ENCODE measurements at regions not wholly inside any gene's neighbourhood (a gene's known extent, or its start where the extent isn't known, plus 50 kb on each side); places are given as distances from the start of the nearest gene placed in this dataset.

DNA sequence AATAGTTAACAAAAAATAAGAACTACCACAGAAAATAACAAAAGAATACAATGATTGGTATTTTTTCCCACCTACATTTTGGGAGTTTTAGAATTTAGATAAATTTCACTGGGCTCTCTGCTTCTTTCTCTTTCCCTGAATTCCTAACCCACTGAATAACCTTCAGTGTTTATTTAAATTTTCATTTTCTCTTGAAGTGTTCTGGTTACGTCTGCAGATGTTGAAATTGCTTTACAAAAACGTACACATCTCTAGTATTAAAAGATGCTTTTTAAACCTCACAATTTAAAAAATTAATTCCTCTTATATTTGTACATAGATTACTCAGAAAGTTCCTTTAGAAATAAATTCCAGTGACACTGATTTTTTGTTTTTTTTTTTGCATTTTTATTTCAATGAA is 158.7 kb upstream of the TUT7 start:
- DNase-seq (ENCODE audit: low spot score in 2 of 2) = no peak
- H3K4me3 ChIP-seq (ENCODE audit: low read depth, poor library complexity, severe bottlenecking) = no peak overlapping the region
- no peak for TF ChIP-seq POLR2A (IDR thresholded peaks at IDR 0.05)
- TF ChIP-seq, protein P1, sequence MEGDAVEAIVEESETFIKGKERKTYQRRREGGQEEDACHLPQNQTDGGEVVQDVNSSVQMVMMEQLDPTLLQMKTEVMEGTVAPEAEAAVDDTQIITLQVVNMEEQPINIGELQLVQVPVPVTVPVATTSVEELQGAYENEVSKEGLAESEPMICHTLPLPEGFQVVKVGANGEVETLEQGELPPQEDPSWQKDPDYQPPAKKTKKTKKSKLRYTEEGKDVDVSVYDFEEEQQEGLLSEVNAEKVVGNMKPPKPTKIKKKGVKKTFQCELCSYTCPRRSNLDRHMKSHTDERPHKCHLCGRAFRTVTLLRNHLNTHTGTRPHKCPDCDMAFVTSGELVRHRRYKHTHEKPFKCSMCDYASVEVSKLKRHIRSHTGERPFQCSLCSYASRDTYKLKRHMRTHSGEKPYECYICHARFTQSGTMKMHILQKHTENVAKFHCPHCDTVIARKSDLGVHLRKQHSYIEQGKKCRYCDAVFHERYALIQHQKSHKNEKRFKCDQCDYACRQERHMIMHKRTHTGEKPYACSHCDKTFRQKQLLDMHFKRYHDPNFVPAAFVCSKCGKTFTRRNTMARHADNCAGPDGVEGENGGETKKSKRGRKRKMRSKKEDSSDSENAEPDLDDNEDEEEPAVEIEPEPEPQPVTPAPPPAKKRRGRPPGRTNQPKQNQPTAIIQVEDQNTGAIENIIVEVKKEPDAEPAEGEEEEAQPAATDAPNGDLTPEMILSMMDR (IDR thresholded peaks at IDR 0.05) = no peak
- 87 to 91% methylated on average over 2 of the region's 2 CpGs for WGBS, 2 donors
- intact Hi-C loops (cut with DNase I; ENCODE audit: low total_unique reads) = loop anchor here (5.0 kb wide), 1 partner anchor 1674 kb away; no protein-coding TSS in a partner anchor

DNA sequence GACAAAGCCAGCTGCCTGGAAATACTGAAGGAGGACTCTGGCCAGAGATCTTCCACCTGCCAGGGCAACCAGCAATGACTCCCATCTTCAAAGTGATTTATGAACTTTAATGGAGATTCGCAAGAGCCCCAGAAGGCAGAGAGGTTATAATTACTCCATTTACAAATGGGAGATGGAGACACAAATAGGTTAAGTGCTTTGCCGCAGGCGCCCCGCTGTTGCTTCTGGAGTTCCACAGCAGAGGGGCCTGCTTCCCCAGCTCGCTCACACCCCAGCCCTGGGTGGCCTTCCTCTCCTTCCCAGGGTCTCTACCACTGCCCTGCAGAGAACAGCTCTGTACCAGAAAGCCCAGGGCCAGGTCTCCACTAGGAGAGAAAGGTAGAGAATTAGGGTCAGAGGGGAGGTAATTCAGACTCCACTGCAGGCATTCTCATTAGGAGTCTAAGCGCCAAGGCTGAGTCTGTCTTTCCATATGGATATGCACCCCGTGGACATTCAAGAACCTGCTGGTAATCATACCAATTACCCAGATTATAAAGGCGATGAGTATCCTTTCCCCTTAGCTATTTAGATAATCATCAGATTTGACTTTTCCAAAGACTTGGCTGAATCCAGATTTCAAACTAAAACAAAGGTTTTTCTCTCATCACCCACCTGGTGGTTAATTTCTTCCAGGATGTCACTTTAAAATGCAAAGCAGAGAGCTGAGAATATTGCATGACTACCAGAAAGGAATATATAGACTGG is 157.6 kb upstream of the TUT7 start:
- WGBS, 2 donors = 84 to 86% methylated on average over 8 of the region's 8 CpGs

DNA sequence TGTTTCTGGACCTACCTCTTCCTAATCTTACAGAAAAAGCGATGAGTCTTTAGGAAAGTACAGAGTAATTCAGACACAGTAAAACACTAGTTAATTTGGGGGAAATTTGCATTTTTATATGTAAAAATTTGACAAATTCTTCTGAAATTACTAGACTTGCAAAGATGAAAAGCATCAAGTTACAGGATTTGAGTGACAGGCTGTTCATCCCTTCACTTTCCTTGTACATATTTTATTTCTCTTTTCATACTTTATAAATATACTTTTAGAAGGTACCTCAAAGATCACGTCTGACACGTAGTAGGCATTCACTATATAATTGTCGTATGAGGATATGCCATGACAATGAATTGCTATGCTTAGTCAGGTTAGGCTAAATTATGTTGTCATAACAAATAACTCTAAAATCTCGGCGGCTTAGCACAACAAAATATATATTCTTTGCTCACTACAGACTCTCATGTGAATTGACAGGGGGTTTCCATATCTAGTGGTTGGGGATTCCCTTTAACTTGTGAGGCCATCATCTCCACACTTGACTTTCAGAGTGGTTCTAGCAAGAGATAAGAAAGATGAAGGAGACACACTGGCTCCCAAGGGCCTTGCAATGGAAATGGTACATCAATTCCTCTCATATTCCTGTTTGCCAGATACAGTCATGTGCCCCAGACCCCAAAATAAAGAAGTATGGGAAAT is 154.1 kb upstream of the TUT7 start:
- intact Hi-C loops (cut with DNase I; ENCODE audit: low total_unique reads) = no loop called here
- WGBS, 2 donors = 93 to 94% methylated on average over 6 of the region's 6 CpGs
- TF ChIP-seq POLR2A (IDR thresholded peaks at IDR 0.05) = no peak
- TF ChIP-seq, protein P1 (IDR thresholded peaks at IDR 0.05) = no peak
- no peak overlapping the region for H3K4me3 ChIP-seq (ENCODE audit: low read depth, poor library complexity, severe bottlenecking)
- DNase-seq (ENCODE audit: low spot score in 2 of 2) = no peak

More for the DNA sequence above, 157.6 kb upstream of the TUT7 start:
- no peak for TF ChIP-seq POLR2A (IDR thresholded peaks at IDR 0.05)
- TF ChIP-seq, protein P1 (IDR thresholded peaks at IDR 0.05) = no peak
- intact Hi-C loops (cut with DNase I; ENCODE audit: low total_unique reads) = loop anchor here (5.0 kb wide), 1 partner anchor 1676 kb away; no protein-coding TSS in a partner anchor
- no peak for DNase-seq (ENCODE audit: low spot score in 2 of 2)
- H3K4me3 ChIP-seq (ENCODE audit: low read depth, poor library complexity, severe bottlenecking) = no peak overlapping the region

DNA sequence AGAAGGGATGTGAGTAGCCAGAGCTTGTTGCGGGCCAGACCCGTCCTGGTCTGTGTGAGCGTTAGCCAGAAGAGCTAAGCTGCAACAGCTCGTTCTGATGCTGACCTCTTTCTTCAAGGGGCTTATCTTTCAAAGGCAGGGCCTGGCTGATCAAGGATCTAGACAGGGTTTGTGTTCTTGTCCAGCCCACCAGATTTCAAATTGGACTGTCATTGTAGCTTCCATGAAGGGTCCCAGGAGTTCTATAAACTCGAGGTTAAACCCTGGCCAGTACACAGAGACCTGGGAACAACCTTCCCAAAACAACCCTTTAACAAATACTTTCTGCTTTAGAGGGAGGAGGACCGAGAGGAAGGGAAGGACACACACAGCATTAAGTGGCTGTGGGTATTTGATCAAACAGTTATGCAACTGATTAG is 153.0 kb upstream of the TUT7 start:
- no peak overlapping the region for H3K4me3 ChIP-seq (ENCODE audit: low read depth, poor library complexity, severe bottlenecking)
- intact Hi-C loops (cut with DNase I; ENCODE audit: low total_unique reads) = no loop called here
- TF ChIP-seq, protein P1 (IDR thresholded peaks at IDR 0.05) = no peak
- no peak for TF ChIP-seq POLR2A (IDR thresholded peaks at IDR 0.05)
- WGBS, 2 donors = 62 to 79% methylated on average over 6 of the region's 6 CpGs
- no peak for DNase-seq (ENCODE audit: low spot score in 2 of 2)

DNA sequence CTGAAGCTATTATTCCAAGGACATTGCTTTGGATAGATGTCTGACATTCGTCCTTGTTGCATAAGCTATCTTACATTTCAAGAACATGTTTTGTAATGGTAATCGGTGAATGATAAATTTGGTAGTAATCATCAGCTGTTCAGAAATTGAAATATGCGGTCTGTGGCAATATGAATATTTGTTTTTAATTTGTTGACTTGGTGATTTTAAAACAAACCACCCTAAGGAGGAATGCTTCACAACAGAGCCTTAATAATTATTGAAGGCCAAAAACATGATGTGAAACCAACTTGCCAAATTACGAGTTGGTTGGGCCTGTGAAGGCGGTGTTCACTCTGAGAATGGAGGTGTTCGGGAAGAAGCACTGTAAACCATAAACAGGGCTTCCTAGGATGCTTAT is 149.7 kb upstream of the TUT7 start:
- intact Hi-C loops (cut with DNase I; ENCODE audit: low total_unique reads) = no loop called here
- no peak for DNase-seq (ENCODE audit: low spot score in 2 of 2)
- TF ChIP-seq POLR2A (IDR thresholded peaks at IDR 0.05) = no peak
- TF ChIP-seq, protein P1 (IDR thresholded peaks at IDR 0.05) = no peak
- WGBS, 2 donors = 66 to 70% methylated on average over 6 of the region's 6 CpGs
- H3K4me3 ChIP-seq (ENCODE audit: low read depth, poor library complexity, severe bottlenecking) = no peak overlapping the region
